ENCODE measurements at regions not wholly inside any gene's neighbourhood (a gene's known extent, or its start where the extent isn't known, plus 50 kb on each side); places are given as distances from the start of the nearest gene placed in this dataset.

- FAIRE-seq (no peak), DNase-seq (ENCODE audit: low read depth, low spot score) (no peak), ATAC-seq (no peak)
- no peak overlapping the region for H3K9ac ChIP-seq (ENCODE audit: control insufficient read depth, insufficient read depth, low read length)
- H4K20me1 ChIP-seq (ENCODE audit: control insufficient read depth, insufficient read depth): no peaks in the 10 kb centered on the region
- H2AFZ ChIP-seq (ENCODE audit: control insufficient read depth, low read depth, low read length): no peak overlapping the region
- no peak overlapping the region for H3K27ac ChIP-seq (ENCODE audit: control insufficient read depth, insufficient read depth)
- no peaks in the 10 kb centered on the region for H3K4me1 ChIP-seq (ENCODE audit: control insufficient read depth, insufficient read depth, low read length)
- H3K4me2 ChIP-seq (ENCODE audit: control insufficient read depth, insufficient read depth): no peak overlapping the region
- ChIA-PET CTCF (interaction anchor here (1.2 kb wide), 1 partner anchor 25 kb away, joined by 3 read pairs; no protein-coding TSS in a partner anchor), RAD21 (ENCODE audit: unreplicated experiment) (no interaction called here), SMC1A (ENCODE audit: uncharacterized antibody, unreplicated experiment) (interaction anchor here (1.2 kb wide), 1 partner anchor 9 kb away, joined by 4 read pairs; no protein-coding TSS in a partner anchor), POLR2A (no interaction called here)
- no peak for TF ChIP-seq SIX5 (IDR thresholded peaks at IDR 0.05; ENCODE audit: low read depth, low read length, severe bottlenecking)
- no peak for TF ChIP-seq DPF2 (IDR thresholded peaks at IDR 0.05)
- no peak for TF ChIP-seq ZBTB11 (CRISPR knock-in tag; IDR thresholded peaks at IDR 0.05)
- no peak for TF ChIP-seq NKRF (conservative IDR thresholded peaks at IDR 0.05)
- no peak for TF ChIP-seq RB1 (IDR thresholded peaks at IDR 0.05; ENCODE audit: borderline replicate concordance)
- no peak for TF ChIP-seq USF2 (IDR thresholded peaks at IDR 0.05; ENCODE audit: borderline replicate concordance, low read depth, low read length)
- no peaks in the 10 kb centered on the region for H3K36me3 ChIP-seq (ENCODE audit: control insufficient read depth in 2 of 2, insufficient read depth in 2 of 2, low read length in 1 of 2)
- WGBS (ENCODE audit: insufficient coverage, insufficient replicate concordance, low lambda C conversion rate, missing lambda C conversion rate): 17% methylated on average over 7 of the region's 7 CpGs
- H3K9me3 ChIP-seq (replicated peaks; ENCODE audit: control insufficient read depth, insufficient read depth, low read length): no peaks in the 10 kb centered on the region
- no peaks in the 10 kb centered on the region for H3K79me2 ChIP-seq (ENCODE audit: control insufficient read depth, insufficient read depth, low read length)
- H3K27me3 ChIP-seq (replicated peaks in 1 of 2; ENCODE audit: control insufficient read depth in 2 of 2, insufficient read depth in 2 of 2, low read length in 1 of 2): no peaks in the 10 kb centered on the region
- H3K4me3 ChIP-seq: no peak overlapping the region
- in situ Hi-C loops (cut with MboI) (no loop called here), intact Hi-C loops (cut with micrococcal nuclease; ENCODE audit: unreplicated experiment) (no loop called here)
- no TSS peak for BruUV-seq (replicated peaks)
These were observed 320.5 kb downstream of the MMUT start for GRCh38 chr6:49142421-49143151.

All from GM12878 (cell line).